ENCODE measurements at regions not wholly inside any gene's neighbourhood (a gene's known extent, or its start where the extent isn't known, plus 50 kb on each side); places are given as distances from the start of the nearest gene placed in this dataset.

DNA sequence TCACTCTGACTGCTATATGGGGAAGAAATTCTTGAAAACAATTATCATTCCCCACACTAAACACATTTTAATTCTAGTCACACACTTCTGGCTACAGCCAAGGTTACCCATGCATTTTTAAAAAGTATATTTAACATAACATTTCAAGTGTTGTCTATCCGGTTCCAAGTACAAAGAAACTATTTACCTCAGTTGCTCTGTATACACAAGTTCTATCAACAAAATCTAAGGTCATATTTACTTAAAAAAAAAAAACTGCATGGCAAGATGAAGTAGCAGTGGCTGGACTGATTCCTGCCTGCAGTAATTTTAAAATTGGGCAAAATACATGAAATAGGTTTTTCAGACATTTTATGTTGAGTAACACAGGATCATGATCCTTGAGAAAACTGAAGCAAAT lies 155.9 kb upstream of the TOM1L1 start:
- POLR2A ChIA-PET: no interaction called here

DNA sequence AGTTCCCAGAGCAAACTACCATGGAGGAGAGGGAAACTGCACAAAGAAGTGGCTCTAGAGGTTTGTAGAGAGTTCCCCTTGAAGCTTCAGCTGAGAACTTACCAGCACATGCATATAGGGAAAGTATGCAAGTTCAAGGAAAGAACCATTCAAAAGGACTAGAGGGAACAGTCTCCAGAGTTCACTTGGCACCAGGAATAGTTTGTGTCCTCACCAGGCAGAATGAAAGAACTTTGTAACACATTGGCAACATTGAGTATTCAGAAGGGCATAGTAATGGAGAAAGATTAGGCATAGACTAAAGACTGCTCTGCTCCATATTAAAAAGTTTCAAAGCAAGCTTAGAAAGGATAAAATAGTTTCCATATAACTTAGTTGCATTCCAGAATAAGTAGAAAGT lies 155.4 kb upstream of the TOM1L1 start:
- TF ChIP-seq, protein P1, sequence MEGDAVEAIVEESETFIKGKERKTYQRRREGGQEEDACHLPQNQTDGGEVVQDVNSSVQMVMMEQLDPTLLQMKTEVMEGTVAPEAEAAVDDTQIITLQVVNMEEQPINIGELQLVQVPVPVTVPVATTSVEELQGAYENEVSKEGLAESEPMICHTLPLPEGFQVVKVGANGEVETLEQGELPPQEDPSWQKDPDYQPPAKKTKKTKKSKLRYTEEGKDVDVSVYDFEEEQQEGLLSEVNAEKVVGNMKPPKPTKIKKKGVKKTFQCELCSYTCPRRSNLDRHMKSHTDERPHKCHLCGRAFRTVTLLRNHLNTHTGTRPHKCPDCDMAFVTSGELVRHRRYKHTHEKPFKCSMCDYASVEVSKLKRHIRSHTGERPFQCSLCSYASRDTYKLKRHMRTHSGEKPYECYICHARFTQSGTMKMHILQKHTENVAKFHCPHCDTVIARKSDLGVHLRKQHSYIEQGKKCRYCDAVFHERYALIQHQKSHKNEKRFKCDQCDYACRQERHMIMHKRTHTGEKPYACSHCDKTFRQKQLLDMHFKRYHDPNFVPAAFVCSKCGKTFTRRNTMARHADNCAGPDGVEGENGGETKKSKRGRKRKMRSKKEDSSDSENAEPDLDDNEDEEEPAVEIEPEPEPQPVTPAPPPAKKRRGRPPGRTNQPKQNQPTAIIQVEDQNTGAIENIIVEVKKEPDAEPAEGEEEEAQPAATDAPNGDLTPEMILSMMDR (IDR thresholded peaks at IDR 0.05; ENCODE audit: control extremely low read depth, extremely low read depth, low read depth, missing control alignments): no peak
- DNase-seq (ENCODE audit: extremely low spot score): no peak
- ChIA-PET POLR2A (no interaction called here), CTCF (no interaction called here)

More for the DNA sequence above, 155.9 kb upstream of the TOM1L1 start:
- no peak for DNase-seq (ENCODE audit: extremely low spot score)
- CTCF ChIA-PET: no interaction called here
- TF ChIP-seq, protein P1 (IDR thresholded peaks at IDR 0.05; ENCODE audit: control extremely low read depth, extremely low read depth, low read depth, missing control alignments): no peak

DNA sequence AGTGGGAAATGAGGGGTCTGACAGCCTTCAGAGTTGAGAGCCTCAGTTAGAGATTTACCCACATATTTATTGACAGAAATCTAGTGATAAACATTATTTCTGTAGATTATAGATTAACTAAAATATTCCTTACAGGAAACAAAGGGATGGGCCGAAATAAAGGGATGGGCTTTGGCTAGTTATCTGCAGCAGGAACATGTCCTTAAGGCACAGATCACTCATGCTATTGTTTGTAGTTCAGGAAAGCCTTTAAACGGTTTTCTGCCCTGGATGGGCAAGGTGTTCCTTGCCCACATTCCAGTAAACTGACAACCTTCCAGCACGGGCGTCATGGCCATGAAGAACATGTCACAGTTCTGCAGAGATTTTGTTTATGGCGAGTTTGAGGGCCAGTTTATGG lies 154.8 kb upstream of the TOM1L1 start:
- DNase-seq (ENCODE audit: extremely low spot score): no peak
- POLR2A ChIA-PET: no interaction called here
- TF ChIP-seq, protein P1 (IDR thresholded peaks at IDR 0.05; ENCODE audit: control extremely low read depth, extremely low read depth, low read depth, missing control alignments): no peak
- CTCF ChIA-PET: no interaction called here

DNA sequence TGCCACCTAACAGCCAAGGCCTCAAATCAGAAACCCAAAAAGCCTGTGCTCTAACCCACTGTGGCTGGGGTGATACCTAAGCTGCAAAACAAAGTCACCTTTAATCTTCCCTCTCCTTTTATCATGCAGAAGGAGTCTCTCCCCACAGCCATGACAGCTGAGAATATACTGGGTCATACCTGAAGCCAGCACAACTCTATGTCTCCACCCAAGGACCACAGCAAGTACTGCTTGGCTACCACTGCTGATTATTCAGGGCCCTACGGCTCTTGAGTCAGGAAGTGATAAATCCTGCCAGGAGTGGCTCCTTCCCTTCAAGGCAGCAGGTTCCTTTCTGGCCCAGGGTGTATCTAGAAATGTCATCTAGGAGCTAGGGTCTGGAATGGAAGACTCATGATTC lies 151.5 kb upstream of the TOM1L1 start:
- TF ChIP-seq, protein P1 (IDR thresholded peaks at IDR 0.05; ENCODE audit: control extremely low read depth, extremely low read depth, low read depth, missing control alignments): no peak
- ChIA-PET CTCF (no interaction called here), POLR2A (no interaction called here)
- DNase-seq (ENCODE audit: extremely low spot score): no peak

DNA sequence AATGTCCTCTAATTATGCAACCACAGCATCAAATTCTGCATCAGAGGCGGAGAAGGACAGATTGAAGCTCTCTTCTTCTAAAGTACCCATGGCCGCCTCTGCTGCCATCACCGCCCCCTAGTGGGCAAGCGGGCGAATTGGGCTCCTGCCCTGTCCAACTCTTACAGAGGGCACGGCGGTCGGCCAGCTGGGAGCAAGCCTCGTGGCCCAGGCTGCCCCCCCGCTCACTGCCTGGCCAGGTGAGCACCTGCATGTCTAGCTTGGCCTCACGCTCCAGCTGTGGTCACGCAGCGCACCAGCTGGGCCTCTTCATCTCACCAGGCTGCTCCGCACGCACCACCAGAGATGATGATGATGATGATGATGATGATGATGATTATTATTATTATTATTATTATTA lies 146.1 kb upstream of the TOM1L1 start:
- POLR2A ChIA-PET: no interaction called here
- TF ChIP-seq, protein P1 (IDR thresholded peaks at IDR 0.05; ENCODE audit: control extremely low read depth, extremely low read depth, low read depth, missing control alignments): no peak
- CTCF ChIA-PET: interaction anchor here (0.9 to 1.0 kb wide), 2 partner anchors 20 to 27 kb away, joined by 3 read pairs; no protein-coding TSS in a partner anchor
- peak; percentile 15 for DNase-seq (ENCODE audit: extremely low spot score)

DNA sequence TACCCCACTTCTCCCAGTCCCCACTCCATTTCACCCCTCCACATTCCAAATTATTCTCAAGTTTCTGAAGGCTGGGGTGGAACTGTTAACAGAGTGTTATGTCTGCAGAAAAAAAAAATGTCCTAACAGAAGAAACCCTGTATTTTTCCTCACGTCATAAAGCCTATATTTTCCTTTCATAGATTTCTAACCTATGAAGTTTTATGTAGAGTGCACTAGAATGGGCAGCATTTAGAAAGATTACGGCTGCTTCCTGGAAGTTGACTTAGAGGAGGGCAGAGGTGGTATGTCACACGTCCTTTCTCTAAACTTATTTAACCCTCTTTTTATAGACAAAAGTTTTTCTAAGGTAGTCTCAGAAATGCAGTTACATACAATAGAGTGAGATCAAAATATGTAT lies 139.8 kb upstream of the TOM1L1 start:
- POLR2A ChIA-PET: no interaction called here
- TF ChIP-seq, protein P1 (IDR thresholded peaks at IDR 0.05; ENCODE audit: control extremely low read depth, extremely low read depth, low read depth, missing control alignments): no peak
- CTCF ChIA-PET: no interaction called here
- no peak for DNase-seq (ENCODE audit: extremely low spot score)

DNA sequence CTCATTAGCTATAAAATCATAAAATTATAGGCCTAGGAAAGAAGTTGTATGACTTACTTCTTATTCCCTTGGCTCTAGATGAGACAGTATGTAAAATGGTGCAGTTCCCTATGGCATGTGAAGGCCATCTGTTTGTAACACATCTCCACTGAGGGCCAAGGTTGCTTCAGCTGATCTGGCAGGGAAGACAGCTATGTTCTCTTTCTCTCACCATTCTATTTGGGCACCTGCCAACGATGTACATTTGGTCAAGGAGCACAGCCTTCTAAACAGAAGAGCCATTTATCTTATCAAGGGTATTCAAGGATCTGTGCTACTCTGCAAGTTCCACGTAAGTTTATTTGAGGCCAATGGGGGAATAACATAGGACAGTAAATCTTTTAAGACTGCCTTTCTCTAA lies 129.8 kb upstream of the TOM1L1 start:
- no peak for DNase-seq (ENCODE audit: extremely low spot score)
- TF ChIP-seq, protein P1 (IDR thresholded peaks at IDR 0.05; ENCODE audit: control extremely low read depth, extremely low read depth, low read depth, missing control alignments): peak; percentile 2
- ChIA-PET POLR2A (no interaction called here), CTCF (interaction anchor here (0.9 kb wide), 1 partner anchor 11 kb away, joined by 3 read pairs; no protein-coding TSS in a partner anchor)

Measured in GM10248 (cell line).